Right hindlimb (tissue), 1 donor: ENCODE measurements at regions not wholly inside any gene's neighbourhood (a gene's known extent, or its start where the extent isn't known, plus 50 kb on each side); places are given as distances from the start of the nearest gene placed in this dataset.

Experiments
- DNase-seq: peaks from one replicate; pipeline ENCODE4 v3.0.0-alpha.2; 2018

DNA sequence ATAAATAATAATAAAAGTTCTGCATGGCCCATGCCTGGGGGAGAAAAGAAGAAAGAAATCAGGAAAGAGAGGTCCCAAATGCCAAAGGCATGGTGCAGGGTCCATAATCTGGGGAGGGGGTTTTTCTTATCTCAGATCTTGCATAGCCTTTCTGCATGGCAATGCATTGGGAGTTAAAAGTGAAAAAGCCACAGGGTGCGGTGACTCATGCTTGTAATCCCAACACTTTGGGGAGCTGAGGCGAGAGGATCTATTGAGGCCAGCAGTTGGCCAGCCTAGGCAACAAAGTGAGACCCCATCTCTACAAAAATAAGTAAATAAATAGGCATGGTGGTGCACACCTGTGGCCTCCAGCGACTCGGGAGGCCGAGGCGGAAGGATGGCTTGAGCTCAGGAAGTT, 76.8 kb upstream of the GATA2 start:
- DNase-seq, result no peak

DNA sequence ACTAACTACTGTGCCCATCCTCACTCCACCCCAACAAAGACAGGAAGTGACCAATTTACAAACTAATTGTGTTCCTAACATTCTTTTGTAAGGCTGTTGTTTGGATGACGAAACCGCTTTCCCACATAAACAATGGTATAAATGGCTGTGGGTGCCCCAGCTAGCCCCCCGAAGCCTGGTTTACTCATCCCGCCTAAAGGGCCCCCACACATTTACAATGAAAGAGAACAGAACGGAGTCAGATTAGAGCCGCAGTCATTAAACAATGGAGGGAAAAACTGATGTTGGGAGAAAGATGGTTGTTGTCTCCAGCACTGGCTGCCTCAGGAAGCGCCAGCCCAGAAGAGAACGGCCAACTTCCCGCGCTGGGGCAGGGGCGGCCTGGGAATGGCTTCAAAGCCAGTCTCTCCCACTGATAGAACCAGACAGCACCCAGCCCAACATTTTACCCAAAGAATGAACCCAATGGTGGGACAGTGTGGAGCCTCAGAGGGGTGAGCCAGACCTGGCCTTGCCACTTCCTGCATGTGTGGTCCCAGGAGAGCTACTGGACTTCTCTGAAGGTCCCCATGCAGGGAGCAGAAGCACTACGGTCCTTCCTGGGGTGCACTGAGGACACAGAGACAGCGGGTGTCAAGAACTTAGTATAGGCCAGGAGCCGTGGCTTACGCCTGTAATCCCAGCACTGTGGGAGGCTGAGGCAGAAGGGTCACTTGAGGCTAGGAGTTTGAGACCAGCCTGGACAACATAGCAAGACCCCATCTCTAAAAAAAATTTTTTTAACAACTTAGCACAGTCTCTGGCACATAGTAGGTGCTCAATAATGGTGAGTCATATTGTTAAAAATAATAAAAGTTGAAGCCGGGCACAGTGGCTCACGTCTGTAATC, 75.8 kb upstream of the GATA2 start:
- no peak for DNase-seq

DNA sequence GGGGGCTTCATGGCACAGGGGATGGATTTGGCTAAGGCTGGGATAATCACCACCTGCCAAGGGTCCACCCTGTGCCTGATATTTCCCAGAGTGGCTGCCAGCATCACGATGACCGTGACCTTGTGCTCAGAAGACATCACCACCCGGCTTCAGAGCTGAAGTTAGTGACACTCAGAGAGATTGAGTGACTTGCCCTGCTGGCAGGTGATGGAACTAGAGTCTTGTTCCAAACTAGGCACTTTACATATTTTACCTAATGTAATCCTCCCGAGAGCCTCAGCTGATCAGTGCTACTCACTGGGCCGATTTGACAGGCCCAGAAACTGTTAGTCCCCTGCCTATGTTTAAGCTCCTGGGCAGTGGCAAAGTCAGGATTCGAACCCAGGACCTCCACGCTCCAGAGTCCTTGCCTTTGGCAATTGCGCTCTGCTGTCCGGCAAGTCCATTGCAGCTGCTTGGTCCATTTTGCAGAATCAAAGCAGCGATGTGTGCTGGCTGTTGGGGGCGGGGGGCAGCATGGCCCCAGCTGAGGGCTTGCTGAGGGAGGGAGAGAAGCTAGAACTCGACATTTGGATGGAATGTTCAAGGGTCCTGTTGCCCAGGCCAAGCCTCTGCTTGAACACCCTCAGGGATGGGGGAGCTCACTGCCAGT, 74.8 kb upstream of the GATA2 start:
- no peak for DNase-seq

DNA sequence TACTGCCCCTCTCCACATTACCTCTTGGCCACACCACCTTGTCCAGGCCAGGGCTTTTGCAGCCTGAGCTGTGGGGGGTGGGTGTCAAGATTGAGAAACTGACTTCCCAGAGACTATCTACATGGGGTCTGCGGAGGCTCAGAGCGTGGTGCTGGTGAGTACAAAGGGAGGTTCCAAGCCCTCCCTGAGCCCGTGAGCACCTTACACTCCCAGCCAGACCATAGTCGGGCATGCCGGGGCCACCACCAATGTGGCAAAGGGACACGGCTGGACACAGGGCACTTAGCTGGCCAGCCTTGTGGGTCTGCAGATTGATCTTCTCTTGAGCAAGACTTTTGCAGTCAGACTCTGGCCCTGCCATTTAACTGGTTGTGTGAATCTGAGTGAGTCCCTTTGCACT, 74.1 kb upstream of the GATA2 start:
- DNase-seq, result no peak

DNA sequence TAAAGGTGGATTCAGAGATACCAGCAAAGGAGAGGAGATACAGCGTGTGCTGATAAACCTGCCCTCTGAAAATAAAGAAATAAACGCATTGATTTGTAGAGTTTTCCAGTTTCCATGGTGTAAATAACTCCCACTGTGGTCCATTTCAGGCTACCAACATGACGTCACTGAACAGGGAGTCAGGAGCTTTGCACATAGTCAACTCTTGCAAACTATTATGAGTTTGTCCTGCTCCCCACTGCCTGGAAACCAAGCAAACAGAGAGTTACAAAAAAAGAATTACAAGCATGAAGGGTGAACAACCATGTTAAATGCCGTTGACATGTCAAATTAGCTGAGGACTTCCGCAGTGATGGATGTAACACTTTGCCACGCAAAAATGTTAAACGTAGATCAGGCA, 70.4 kb upstream of the GATA2 start:
- no peak for DNase-seq

DNA sequence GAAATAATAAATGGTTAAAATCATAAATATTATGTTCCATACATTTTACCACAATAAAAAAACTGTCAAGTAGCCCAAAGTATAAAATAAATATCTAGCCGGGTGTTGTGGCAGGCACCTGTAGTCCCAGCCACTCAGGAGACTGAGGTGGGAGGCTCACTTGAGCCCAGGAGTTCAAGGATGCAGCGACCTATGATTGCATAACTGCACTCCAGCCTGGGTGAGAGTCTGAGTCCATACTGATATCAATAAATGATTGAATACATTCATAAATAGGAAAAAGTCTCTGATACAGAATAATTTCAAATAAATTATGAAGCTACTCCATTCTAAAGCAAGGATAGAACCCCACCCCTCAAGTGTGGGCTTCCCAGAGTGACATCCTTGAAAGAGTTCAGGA, 68.5 kb upstream of the GATA2 start:
- no peak for DNase-seq

DNA sequence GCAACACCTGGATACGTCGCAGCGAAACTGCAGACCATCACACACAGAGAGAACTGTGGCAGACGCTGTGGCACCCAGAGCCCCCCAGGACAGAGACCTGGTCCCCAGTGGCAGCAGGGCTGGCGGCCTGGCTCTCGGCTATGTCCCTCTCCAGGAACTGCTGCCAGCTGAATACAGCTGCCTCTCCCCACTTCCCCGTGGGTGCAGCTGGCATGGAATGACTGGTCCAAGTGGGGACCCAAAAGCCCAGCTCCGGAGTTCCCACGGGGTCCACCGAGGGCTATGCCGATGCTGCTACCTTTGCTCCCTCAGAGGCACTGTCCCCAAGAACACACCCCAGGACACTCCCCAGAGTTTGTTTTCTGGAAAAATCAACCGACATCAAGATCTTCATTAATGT, 67.8 kb upstream of the GATA2 start:
- DNase-seq, result no peak

DNA sequence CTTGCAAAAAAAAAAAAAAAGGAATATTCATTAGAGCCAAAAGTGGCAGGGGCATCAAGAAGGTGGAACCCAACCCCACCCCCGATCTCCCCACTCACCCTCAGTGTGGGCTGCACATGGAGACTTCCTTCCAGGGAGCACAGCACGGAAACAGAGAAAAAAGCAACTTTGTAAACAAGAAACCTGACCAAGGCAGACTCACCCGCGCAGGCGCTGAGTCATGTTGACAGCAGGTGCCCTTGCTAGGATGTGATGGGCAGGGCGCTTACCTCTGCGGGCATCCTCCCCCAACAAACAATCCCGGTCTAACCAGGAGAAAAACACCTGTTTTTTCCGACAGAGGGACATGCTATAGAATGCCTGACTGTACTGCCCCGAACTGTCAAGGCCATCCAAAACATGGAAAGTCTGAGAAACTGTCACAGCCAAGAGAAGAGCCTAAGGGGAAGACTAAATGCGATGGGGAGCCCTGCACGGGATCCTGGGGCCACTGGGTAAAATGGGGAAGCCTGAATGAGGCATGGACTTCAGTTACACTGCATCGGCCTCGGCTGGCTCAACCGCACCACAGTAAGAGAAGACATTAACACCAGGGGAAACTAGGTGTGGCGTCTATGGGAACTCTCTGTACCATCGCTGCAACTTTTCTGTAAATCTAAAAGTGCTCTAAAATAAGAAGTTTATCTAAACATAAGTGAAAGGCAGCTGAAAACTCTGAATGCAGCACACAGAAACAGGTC, 66.7 kb upstream of the GATA2 start:
- no peak for DNase-seq

DNA sequence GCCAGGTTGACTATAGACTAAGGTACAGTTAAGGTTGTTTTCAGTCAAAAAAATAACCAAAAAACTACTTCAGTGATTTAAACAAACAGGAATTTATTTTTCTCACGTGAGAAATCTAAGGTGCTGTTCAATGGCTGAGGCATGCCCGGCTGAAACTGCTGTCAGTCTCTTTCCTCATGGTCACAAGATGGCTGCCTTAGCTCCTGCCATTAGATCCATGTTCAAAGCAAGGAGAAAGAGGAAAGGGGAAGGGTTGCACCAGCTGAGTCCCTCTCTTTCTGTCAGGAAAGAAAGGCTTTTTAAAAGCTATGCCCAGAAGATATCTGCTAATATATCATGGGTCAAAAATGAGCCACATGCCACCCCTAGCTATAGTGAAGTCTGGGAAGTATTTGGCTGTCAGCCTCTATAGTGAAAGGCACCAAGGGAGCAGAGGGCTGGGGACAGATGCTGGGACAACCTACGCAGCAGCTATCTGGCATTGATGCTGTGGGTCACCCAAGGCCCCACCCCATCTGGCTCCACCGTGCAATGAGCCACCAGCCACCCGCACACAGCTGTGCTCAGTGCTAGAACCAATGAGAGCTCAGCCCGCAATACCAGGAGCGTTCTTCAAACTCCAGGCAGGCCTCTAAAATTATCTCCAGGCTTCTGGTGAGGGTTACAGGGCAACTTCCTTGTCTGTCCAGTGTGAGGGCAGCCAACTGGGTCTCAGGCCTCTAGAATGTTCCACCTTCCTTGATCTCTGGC, 64.7 kb upstream of the GATA2 start:
- DNase-seq, result no peak

DNA sequence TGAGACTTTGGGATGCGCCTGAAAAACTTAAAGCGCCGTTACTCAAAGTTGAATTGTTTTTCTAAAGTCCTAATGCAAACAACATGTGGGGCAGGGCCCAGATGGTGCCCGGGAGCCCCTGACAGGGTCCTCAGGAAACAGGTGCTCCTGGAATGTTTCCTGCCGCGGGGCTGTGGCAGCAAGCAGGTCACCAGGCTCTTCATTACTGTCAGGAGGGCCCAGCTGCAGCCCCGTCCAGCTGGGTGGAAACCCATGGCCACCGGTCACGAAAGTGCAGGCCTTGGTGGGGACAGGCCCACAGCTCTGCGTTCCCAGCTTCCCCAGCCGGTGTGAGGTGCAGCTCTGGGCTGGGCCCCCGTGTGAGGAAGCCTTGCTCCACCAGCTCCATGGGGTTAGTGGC, 63.9 kb upstream of the GATA2 start:
- no peak for DNase-seq

DNA sequence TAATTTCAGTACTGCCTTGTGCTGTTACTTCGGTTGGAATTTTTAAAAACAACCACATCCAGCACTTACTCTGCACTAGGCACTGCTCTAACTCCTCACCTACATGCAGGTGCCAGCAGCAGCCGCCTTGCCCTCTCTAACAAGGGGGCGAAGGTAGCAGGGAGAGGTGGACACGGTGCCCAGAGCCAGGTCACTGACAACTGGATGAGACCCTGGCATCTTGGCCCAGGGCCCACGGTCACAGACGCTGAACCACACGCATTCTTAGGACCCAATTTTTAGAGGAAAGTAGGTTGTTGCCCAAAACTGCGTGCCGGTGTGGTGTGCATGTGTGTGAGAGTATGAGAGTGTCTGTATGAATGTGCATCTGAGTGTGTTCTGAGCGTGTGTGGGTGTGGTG, 63.4 kb upstream of the GATA2 start:
- no peak for DNase-seq

DNA sequence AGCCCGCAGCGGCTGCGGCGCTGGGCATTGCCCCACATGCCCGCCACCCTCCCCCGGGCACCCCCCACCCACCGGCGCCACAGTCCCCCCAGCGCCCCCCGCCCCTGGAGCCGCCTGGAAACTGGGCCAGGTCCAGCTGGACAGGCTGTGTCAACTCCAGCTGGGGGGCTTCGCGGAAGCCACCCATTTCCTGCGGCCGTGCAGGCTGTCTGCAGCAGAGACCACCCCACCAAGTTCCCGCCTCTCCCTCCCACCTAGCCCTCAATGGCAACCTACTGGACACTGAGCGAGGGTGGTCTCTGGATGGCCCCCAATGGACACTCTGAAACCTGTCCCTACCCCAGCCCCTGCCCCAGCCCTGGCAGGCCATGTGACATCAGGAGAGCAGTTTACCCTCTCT, 62.8 kb upstream of the GATA2 start:
- no peak for DNase-seq

DNA sequence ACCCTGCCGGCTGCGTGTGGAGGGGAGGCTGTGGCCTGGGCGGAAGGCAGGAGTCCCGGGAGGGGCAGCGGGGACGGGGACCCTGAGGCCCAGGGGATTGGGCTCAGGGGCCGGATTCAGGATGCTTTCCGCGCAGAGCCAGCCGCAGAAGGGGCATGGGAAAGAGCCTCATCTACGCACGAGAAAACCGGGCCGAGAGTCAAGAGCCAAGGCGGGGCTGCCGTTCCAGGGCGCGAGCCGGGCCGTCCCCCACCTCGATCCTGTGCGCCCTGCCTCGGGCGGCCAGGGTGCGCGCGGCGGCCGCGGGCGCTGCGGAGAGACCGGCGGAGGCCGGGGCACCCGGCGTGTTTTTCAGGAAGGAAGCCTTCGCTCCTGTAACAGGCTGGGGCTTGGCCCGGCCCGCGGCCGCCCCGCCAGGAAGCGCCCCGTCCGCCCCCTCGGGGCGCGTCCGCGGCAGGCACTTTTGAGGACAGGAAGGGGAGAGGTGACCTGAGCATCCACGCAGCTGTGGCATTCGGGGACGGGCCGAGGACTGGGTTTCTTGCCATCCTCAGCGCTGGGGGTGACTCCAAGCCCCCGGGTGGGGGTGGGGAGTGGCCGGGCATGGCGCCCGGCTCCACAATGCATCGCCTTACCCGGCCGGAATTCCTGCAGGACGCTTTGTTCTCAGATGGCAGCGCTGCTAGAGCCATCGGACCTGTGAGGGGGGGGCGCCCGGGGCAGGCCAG, 62.3 kb upstream of the GATA2 start:
- peak; percentile 61 for DNase-seq

DNA sequence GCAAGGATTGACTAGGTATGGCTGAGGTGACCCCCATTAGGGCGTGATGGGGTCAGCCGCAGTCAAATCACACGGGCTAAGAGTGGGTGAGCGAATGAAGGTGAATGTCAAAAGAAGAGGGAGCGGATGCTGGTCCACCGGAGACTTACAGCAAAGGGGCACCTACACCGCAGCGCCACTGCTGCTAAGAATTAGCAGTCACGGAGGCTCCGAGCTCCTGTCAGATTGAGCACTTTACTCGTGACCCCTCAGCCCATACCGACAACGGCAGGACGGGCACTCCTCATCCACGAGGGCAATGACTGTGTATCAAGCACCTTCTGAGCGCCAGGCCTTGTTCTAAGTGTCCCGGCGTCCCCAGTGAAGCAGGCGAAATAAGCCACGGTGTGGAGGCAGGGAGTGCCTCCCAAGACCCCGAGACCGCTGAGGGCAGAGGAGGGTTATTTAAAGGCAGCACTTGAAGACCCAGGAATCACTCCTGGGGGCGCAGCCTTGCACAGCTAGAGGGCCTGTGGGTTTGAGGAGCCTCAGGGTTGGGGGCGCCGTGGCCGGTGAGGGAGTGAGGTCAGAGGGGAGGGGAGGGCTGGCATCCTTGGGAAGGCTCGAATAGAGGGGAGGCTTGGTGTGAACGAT, 61.6 kb upstream of the GATA2 start:
- DNase-seq, result no peak

DNA sequence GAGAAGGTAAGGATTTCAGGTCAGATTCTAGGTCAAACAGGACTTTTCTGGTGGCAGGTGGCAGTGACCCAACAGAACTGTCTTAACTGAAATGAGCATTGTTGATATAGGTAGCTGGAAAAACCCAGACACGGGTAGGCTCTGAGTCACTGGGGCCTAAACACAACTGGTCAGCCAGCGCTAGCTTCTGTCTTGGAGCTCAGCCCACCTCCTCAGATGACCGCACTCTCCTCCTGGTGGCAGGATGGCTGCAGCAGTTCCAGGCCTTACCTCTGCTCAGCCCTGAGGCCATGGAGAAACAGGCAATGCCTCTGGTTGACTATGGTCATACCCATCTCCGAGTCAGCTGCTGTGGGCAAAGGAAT, 61.1 kb upstream of the GATA2 start:
- no peak for DNase-seq

DNA sequence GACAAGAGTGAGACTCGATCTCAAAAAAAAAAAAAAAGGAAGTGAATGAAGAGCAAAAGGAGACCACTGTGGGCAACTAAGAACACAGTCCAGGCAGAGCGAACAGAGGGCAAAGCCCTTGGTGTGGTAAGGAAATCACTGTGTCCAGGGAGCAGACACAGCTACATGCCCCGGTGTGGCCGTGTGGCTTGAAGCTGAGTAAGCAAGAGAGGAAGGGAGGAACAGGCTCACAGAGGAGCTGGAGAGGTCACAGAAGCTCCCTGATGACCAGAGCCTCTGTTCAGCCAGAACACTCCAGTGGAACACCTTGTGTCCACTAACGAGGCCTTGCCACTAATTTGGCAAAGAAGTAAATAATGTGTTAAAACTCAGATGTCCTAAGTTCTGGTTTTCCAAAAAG, 60.6 kb upstream of the GATA2 start:
- DNase-seq, result no peak

DNA sequence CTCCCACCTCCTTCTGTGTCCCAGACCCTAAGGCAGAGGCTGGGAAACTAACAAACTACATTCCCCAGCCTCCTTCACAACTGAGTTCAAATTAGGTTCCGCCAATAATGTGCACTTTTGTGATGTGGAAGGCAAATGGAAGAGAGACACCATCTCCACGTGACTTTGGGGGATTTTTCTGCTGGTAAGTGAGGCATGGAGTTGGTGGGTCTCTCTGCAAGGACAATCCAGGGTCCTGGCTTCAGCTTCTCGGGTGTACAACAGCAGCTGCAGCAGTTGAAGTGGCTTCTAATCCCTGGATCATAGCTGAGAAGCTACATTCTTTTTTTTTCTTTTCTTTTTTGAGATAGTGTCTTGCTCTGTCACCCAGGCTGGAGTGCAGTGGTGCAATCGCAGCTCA, 58.9 kb upstream of the GATA2 start:
- DNase-seq, result no peak

DNA sequence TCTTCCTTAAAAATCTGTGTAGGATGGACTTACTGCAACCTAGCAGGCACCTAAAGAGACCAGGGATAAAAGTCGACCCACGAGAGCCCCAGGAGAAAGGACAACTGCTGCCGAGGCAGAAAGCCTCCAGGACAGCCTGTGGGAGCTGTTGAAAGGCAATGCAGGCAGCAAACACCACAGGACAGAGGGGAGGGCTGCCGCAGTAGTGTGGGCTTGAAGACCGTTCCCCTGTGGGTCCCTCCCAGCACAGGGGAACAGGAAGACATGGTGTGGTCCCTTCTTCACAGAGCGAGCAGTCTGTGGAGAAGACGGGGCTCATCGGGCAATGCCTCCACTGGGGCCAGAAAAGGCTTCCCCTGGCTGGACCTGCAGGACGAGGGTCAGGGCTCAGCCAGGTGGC, 58.5 kb upstream of the GATA2 start:
- no peak for DNase-seq

DNA sequence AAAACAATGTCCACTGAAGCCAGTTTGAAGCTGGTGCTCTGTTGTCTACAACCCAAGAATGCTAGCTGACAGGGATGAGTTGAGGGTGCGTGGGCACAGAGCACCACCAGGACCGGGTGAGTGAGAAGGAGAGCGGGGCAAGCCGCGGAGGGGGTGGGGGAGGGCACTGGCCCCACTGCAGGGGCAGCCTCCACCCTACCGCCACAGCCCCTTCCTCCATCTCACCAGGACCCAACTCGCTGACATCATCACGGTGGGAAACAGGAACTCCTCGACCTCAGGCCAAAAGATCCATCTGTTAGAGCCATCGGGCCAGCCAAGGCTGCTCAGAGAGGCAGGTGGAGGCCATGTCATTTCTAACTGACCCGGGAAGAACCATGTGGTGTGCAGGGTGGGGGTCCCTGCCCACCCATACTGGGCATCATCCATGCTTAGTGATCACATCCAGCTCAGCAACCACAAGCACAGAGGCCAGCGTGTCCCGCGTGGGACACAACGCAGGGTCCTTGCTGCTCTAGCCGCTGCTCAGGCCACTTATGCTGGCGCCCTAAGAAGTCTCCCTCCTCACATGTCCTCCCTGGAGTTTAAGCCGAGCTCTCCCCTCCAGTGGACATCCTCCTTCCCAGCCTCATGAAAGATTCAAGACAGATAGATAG, 57.6 kb upstream of the GATA2 start:
- no peak for DNase-seq

DNA sequence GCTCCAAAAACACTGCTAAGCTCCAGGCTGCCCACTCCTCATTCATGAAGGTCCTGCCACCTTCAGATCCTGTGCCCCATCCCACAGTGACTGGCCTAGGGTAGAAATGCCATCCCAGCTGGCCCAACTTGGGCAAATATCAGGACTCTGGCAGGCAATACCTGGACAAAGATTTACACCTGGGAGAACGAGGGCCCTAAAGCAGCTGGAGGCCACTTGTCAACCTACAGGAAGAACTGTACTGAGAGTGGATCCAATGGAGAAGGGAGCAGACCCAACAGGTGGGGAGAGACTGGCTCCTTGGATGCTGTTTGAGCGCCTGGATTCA, 57.1 kb upstream of the GATA2 start:
- no peak for DNase-seq

DNA sequence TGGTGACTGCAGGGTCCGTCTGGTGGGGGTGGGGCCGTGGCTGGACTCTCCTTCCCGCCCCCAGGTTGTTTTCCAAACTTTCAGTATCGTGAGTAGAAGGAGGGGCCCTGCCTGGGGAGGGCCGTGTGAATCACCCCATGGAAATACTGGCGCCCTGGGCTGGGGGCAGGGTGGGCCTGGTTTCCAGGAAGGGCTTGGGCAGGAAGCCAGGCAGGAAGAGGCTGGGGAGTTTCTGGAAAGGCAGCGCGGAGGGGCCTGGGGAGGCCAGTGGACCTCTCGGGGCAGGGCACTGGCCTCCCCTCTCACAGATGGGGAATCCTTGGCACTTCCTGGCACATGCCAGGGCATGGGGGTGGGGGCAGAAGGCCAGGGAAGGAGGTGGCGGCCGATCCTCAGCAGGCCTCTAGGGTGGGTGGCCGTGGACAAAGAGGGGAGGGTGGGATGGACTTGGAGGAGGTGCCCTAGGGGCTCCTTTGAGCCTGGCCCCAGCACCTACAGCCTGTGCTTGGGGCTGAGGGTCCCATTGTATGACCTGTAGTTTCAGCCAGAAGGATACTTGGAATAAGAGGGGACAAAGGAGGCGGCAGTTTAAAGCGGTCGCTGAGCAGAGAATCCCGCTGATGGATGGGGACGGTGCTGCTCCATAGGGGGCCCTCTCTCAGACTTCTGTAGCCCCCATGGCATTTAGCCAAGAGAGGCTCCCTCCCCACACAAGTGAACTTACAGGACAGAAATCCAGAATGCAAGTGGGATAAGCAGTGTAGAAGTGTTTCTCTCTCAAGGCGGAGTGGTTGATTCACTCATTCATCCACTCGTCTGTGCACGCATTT, 56.5 kb upstream of the GATA2 start:
- peak; percentile 83 for DNase-seq
